ENCODE measurements at regions not wholly inside any gene's neighbourhood (a gene's known extent, or its start where the extent isn't known, plus 50 kb on each side); places are given as distances from the start of the nearest gene placed in this dataset.

GRCh38 chr4:102180046-102180445 is 165.2 kb downstream of the SLC39A8 start:
- TF ChIP-seq CTCF (IDR thresholded peaks at IDR 0.05 in 2 of 3, conservative IDR thresholded peaks at IDR 0.05 in 1 of 3; ENCODE audit: borderline replicate concordance in 1 of 3, insufficient read depth in 1 of 3, low read depth in 2 of 3, low read length in 2 of 3) (no peak), CBX3 (IDR thresholded peaks at IDR 0.05; ENCODE audit: low read depth) (no peak), EZH2 (IDR thresholded peaks at IDR 0.05) (no peak), EGR1 (IDR thresholded peaks at IDR 0.05; ENCODE audit: low read depth) (no peak), RAD21 (IDR thresholded peaks at IDR 0.05; ENCODE audit: low read depth) (no peak), POLR2A (IDR thresholded peaks at IDR 0.05; ENCODE audit: borderline replicate concordance, extremely low read depth, insufficient read depth, insufficient read length) (no peak), CEBPB (IDR thresholded peaks at IDR 0.05; ENCODE audit: low read depth) (no peak), YY1 (IDR thresholded peaks at IDR 0.05; ENCODE audit: extremely low read depth, insufficient replicate concordance, low read depth, low read length) (no peak), FOSL1 (IDR thresholded peaks at IDR 0.05; ENCODE audit: low read depth) (no peak)
